ENCODE measurements at regions not wholly inside any gene's neighbourhood (a gene's known extent, or its start where the extent isn't known, plus 50 kb on each side); places are given as distances from the start of the nearest gene placed in this dataset.

DNA sequence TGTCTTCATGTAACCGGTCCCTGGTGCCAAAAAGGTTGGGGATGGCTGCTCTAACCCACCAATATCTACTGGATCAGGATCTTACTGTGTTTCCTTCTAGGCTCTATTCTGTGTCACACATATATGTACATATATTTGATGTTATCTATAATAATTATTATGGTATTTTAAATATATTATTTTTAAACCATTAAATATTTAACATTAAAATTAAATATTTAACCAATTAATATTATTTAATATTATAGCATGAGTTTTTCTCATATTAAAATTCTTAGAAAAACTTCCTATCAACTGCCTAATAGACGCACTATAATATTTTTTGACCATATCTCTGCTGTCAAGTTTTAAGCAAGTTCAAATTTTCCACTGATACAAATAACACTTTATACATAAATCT is 196.9 kb upstream of the PLET1 start:
- H3K79me2 ChIP-seq (ENCODE audit: control insufficient read depth, low read length): no peaks in the 10 kb centered on the region
- peaks cover 3% of the 10 kb centered on the region; the same call in 1 of the 2 replicates for H3K27me3 ChIP-seq (ENCODE audit: control insufficient read depth, low read length)

DNA sequence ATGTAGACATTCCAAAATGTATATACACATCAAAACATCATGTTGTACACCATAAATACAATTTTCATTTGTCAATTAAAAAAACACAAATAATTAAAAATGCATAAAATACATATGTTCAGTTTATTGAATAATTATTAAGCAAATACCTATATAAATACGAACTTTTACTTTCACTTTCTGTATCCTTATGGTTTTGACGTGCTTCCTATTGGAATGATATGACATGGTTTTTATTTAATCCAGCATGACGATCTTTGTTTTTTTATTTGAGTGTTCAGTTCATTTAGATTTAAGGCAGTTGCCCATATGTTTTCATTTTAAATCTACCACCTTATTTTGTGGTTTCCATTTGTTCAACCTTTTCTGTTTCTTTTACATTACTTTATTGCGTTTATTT is 198.3 kb upstream of the PLET1 start:
- TF ChIP-seq EZH2phosphoT487 (IDR thresholded peaks at IDR 0.05; ENCODE audit: borderline replicate concordance, low read length): no peak
- TF ChIP-seq, protein P1, sequence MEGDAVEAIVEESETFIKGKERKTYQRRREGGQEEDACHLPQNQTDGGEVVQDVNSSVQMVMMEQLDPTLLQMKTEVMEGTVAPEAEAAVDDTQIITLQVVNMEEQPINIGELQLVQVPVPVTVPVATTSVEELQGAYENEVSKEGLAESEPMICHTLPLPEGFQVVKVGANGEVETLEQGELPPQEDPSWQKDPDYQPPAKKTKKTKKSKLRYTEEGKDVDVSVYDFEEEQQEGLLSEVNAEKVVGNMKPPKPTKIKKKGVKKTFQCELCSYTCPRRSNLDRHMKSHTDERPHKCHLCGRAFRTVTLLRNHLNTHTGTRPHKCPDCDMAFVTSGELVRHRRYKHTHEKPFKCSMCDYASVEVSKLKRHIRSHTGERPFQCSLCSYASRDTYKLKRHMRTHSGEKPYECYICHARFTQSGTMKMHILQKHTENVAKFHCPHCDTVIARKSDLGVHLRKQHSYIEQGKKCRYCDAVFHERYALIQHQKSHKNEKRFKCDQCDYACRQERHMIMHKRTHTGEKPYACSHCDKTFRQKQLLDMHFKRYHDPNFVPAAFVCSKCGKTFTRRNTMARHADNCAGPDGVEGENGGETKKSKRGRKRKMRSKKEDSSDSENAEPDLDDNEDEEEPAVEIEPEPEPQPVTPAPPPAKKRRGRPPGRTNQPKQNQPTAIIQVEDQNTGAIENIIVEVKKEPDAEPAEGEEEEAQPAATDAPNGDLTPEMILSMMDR (IDR thresholded peaks at IDR 0.05; ENCODE audit: low read depth, low read length, poor library complexity, severe bottlenecking): no peak
- Histone ChIP-seq H3K4me2 (ENCODE audit: low read length) (no peak overlapping the region), H3K4me1 (ENCODE audit: control insufficient read depth, low read length) (no peaks in the 10 kb centered on the region), H3K27ac (ENCODE audit: low read depth, low read length) (no peak overlapping the region), H3K9me3 (ENCODE audit: control insufficient read depth, insufficient read depth, low read length) (no peaks in the 10 kb centered on the region), H3F3A (ENCODE audit: control insufficient read depth, insufficient read depth) (no peaks in the 10 kb centered on the region), H3K79me2 (ENCODE audit: control insufficient read depth, low read length) (no peaks in the 10 kb centered on the region), H3K4me3 (ENCODE audit: low read length) (no peak overlapping the region), H4K20me1 (ENCODE audit: control insufficient read depth, insufficient read depth, low read depth, low read length) (no peaks in the 10 kb centered on the region), H3K27me3 (ENCODE audit: control insufficient read depth, low read length) (peaks cover 3% of the 10 kb centered on the region; the same call in 1 of the 2 replicates), H3K9me2 (replicated peaks; ENCODE audit: control insufficient read depth, low read length) (no peaks in the 10 kb centered on the region), H3K36me3 (ENCODE audit: control insufficient read depth, low read length) (no peaks in the 10 kb centered on the region)

More for the DNA sequence above, 196.9 kb upstream of the PLET1 start:
- Histone ChIP-seq H3K4me2 (ENCODE audit: low read length) (no peak overlapping the region), H3K9me3 (ENCODE audit: control insufficient read depth, insufficient read depth, low read length) (no peaks in the 10 kb centered on the region), H3K4me3 (ENCODE audit: low read length) (no peak overlapping the region), H3K27ac (ENCODE audit: low read depth, low read length) (no peak overlapping the region), H3K36me3 (ENCODE audit: control insufficient read depth, low read length) (no peaks in the 10 kb centered on the region), H4K20me1 (ENCODE audit: control insufficient read depth, insufficient read depth, low read depth, low read length) (no peaks in the 10 kb centered on the region), H3K4me1 (ENCODE audit: control insufficient read depth, low read length) (no peaks in the 10 kb centered on the region), H3F3A (ENCODE audit: control insufficient read depth, insufficient read depth) (no peaks in the 10 kb centered on the region), H3K9me2 (replicated peaks; ENCODE audit: control insufficient read depth, low read length) (no peaks in the 10 kb centered on the region)
- TF ChIP-seq, protein P1 (IDR thresholded peaks at IDR 0.05; ENCODE audit: low read depth, low read length, poor library complexity, severe bottlenecking): no peak
- no peak for TF ChIP-seq EZH2phosphoT487 (IDR thresholded peaks at IDR 0.05; ENCODE audit: borderline replicate concordance, low read length)

DNA sequence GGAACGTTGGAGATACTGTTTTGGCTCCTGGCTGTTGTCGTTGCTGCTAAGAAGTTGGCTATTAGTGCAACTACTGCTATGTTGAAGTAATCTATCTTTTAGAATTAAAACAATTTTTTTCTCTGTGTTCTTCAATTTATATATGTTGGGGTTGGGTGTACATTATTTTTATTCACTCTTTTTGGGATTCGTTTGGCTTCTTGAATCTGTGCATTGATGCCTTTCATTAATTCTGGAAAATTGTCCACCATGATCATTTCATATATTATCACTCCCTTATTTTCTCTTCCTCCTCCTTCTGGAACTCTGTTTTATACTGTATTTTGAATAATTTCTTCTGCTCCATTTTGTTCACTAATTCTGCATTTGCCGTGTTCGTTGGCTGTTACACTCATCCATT is 199.5 kb upstream of the PLET1 start:
- Histone ChIP-seq H3K9me3 (ENCODE audit: control insufficient read depth, insufficient read depth, low read length) (no peaks in the 10 kb centered on the region), H3K27me3 (ENCODE audit: control insufficient read depth, low read length) (peaks cover 3% of the 10 kb centered on the region; the same call in 1 of the 2 replicates), H3K4me3 (ENCODE audit: low read length) (no peak overlapping the region), H4K20me1 (ENCODE audit: control insufficient read depth, insufficient read depth, low read depth, low read length) (no peaks in the 10 kb centered on the region), H3K9me2 (replicated peaks; ENCODE audit: control insufficient read depth, low read length) (no peaks in the 10 kb centered on the region), H3K79me2 (ENCODE audit: control insufficient read depth, low read length) (no peaks in the 10 kb centered on the region), H3K4me2 (ENCODE audit: low read length) (no peak overlapping the region), H3K4me1 (ENCODE audit: control insufficient read depth, low read length) (no peaks in the 10 kb centered on the region), H3K27ac (ENCODE audit: low read depth, low read length) (no peak overlapping the region), H3F3A (ENCODE audit: control insufficient read depth, insufficient read depth) (no peaks in the 10 kb centered on the region), H3K36me3 (ENCODE audit: control insufficient read depth, low read length) (no peaks in the 10 kb centered on the region)
- TF ChIP-seq EZH2phosphoT487 (IDR thresholded peaks at IDR 0.05; ENCODE audit: borderline replicate concordance, low read length): no peak
- TF ChIP-seq, protein P1 (IDR thresholded peaks at IDR 0.05; ENCODE audit: low read depth, low read length, poor library complexity, severe bottlenecking): no peak

Data from DOHH2 (cell line).